Body of pancreas (tissue), 4 donors: ENCODE measurements at regions not wholly inside any gene's neighbourhood (a gene's known extent, or its start where the extent isn't known, plus 50 kb on each side); places are given as distances from the start of the nearest gene placed in this dataset.

Source experiments
- POLR2A ChIP-seq, 3 donors: fragments of 450-650 bp; IDR thresholded peaks; one replicate each; pipeline ENCODE4 v1.6.1; 2016; ENCODE audit warnings: antibody characterized with exemption in 3 of 3, mild to moderate bottlenecking in 2 of 3
- TF ChIP-seq, protein P1 (sequence below), 7 experiments: fragments of 450-650 bp in 4 of 7; fragments of 200-600 bp in 3 of 7; sonication (generic) in 3 of 7; IDR thresholded peaks; one replicate each; pipeline ENCODE4 v1.5.1; 2016 to 2019; ENCODE audit warnings: antibody characterized with exemption in 7 of 7

DNA sequence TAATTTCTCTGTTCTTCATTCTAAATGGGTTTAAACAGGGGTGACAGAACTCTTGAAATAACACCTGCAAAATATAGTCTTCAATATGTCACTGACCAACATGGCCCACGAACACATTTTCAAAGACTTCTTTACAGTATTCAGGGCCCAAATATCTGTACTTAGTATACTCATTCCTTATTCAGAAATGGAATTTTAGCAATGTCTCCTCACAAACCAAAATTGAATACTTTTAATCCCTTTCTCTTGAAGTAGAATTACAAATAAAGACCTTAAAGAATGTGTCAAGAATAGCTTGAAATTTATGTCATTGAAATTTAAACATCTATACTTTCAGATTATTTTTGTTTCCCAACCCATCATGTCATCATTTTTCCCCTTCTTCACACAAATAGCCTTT, 263.1 kb downstream of the LRIG3 start:
- TF ChIP-seq, protein P1, sequence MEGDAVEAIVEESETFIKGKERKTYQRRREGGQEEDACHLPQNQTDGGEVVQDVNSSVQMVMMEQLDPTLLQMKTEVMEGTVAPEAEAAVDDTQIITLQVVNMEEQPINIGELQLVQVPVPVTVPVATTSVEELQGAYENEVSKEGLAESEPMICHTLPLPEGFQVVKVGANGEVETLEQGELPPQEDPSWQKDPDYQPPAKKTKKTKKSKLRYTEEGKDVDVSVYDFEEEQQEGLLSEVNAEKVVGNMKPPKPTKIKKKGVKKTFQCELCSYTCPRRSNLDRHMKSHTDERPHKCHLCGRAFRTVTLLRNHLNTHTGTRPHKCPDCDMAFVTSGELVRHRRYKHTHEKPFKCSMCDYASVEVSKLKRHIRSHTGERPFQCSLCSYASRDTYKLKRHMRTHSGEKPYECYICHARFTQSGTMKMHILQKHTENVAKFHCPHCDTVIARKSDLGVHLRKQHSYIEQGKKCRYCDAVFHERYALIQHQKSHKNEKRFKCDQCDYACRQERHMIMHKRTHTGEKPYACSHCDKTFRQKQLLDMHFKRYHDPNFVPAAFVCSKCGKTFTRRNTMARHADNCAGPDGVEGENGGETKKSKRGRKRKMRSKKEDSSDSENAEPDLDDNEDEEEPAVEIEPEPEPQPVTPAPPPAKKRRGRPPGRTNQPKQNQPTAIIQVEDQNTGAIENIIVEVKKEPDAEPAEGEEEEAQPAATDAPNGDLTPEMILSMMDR (IDR thresholded peaks at IDR 0.05), result no peak
- TF ChIP-seq POLR2A (IDR thresholded peaks at IDR 0.05), result no peak
